ENCODE measurements at regions not wholly inside any gene's neighbourhood (a gene's known extent, or its start where the extent isn't known, plus 50 kb on each side); places are given as distances from the start of the nearest gene placed in this dataset.
"Not testable (repeated sequence)": the region's sequence is repeated elsewhere in the genome, so short reads cannot be mapped to it uniquely, and the experiment has no call there.

DNA sequence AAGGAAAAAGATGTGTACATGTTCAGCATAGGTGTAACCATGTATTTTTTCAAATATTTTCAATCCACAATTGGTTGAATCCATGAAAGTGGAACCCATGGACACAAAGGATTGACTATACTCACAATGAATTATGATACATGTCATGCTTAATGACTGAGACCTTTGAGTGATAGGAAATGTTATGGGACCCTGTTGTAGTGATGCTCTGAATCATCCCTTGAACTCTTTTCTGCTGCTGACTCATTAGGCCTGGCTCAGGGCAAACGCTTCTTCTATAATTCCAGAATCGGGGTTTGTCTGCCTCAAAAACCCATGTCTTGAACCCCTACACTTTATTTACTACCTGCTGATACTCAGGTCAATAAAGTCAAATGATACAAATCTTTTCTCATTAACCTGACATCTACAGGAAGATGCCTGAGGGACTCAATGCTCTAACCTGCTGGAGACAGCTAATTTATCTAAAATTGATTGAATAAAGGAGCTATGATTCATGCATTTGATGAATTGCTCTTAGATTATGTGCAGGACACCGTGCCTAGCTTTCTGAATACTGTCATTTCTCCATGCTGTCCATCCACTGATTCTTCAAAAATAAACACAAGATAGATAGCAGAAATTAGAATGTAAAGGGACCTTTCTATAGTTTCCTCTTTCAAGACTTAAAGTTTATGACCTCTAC is 260.1 kb downstream of the PRELID2 start:
- DNase-seq (ENCODE audit: low spot score), result no peak

DNA sequence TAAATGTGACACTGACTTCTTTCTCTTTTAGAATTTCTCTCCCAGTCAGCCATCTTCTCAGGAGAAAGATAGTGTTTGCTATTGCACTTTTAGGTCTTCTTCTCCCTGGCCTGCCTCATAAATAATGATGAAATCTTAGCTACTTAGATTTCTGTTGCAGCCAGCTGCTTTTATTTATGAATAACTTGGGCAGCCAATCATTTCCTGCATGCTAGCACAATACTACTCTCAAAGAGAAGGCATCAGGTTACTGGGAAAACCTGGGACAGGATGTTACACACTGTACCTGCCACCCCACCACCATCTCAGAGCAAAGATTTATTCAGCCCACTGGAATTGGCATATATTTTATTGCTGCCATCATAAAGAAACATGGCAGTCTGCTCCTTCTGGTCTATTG is 266.6 kb downstream of the PRELID2 start:
- DNase-seq (ENCODE audit: low spot score), result no peak

- DNase-seq (ENCODE audit: low spot score), result no peak
These were observed 272.2 kb downstream of the PRELID2 start for GRCh38 chr5:145562931-145563330.

DNA sequence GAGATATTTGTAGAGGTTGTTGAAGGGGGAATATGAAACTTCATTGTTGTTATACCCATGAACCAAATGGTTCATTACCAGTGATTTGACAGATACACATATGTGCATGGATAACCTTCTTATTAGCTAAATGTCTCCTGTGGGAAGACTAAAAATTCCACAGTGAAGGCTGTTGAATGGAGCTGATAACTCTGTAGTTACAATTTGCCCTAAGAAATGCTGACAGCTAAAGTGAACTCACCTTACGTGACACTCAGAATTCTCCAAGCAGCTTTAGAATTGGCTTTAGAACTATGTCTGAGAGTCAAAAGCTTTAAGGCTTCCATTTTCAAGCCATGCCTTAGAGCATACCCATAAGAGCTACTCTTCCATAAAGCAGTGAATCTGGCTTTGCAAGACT is 276.9 kb downstream of the PRELID2 start:
- DNase-seq (ENCODE audit: low spot score), result peak; percentile 14

DNA sequence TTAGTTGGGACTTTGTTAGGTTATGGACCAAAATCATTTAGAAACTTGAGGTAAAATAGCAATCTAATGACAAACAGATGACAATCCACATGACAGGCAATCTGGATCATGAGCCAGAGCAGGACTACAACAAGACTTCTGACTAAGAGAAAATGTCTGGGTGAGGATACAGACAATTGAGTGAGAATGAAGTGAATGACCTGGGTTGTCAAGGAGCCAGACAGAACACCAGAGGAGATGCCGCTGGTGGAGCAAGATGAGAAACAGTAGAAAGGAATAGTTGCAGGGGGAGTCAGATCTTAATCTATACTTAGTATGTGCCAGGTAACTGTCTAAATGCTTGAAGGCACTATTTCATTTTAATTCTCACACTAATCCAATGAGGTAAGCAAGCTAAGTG is 277.8 kb downstream of the PRELID2 start:
- DNase-seq (ENCODE audit: low spot score), result no peak

DNA sequence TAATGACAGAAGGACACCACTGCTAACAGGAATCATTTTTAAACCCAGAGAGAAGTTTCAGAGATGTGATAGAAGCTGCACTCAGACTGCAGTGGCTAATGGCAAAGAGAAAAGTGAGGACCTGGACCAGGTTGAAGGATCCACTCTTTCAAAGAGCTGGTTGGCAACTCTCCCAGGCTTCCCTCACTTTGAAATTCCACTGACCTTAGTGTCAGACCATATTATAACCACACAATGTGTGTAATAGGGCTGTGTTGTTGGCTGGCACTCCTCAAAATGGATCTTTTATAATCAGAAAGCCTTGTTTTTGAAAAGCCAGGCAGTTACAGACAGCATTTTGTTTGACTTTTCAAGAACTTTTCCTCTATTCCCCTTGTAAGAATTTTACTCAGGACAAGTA is 280.7 kb downstream of the PRELID2 start:
- DNase-seq (ENCODE audit: low spot score), result no peak

- no peak for DNase-seq (ENCODE audit: low spot score)
These were observed 282.0 kb downstream of the PRELID2 start for GRCh38 chr5:145553177-145553576.

DNA sequence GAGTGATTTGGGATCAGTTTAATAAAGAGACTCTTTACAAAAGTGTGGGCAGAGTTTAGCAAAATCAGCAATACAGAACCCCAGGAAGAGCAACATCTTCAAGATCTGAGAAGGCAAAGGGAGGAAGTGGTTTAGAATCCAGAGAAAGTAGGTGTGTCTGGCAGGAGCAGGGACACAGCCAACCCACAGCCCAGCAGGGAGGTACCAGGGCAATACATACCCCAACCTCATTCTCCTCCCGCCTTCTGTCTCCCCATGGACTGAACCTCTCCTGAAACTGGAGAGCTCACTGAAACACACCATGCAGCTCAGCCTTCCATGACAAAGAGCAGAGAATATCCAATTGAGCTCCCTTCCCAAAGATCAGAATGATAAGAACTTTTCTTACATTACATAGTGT is 283.4 kb downstream of the PRELID2 start:
- no peak for DNase-seq (ENCODE audit: low spot score)

GRCh38 chr5:145548097-145548496 is 287.0 kb downstream of the PRELID2 start:
- no peak for DNase-seq (ENCODE audit: low spot score)

DNA sequence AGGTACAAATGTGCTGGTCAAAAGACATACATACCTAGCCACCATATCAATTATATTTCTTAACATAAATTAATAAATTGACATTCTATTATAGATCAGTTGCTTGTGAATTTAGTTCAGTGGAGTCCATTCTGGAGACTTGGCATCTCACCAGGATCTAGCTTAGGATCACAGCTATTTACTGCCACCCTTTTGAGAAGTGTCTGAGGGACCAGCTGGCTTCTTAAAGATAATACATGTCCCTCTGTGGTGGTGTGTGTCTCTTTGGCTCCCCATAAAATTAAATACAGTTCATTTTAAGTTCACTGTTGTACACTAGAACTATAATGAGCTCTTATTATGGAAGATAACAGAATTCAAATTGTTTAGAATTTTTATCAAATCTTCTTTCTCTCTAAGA is 290.7 kb downstream of the PRELID2 start:
- no peak for DNase-seq (ENCODE audit: low spot score)

- DNase-seq (ENCODE audit: low spot score), result no peak
These were observed 291.2 kb downstream of the PRELID2 start for GRCh38 chr5:145543968-145544367.

GRCh38 chr5:145540375-145540774 is 294.8 kb downstream of the PRELID2 start:
- no peak for DNase-seq (ENCODE audit: low spot score)

DNA sequence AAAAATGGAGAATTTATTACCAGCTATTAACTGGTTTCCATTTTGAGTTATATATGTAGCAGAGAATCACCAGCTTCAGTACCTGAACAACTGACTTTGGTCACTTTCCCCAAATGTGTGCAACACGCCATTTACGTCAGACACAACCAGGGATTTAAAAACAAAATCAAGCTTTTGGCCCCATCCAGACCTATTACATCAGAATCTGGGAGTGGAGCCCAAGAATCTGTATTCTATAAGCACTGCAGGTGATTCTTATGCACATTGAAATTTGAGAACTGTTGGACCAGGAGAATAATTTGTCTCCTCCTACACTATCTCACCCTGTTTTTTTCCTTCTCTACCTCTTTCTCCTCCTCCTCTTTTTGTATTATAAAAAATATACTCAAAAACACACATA is 295.9 kb downstream of the PRELID2 start:
- no peak for DNase-seq (ENCODE audit: low spot score)

GRCh38 chr5:145536133-145536532 is 299.0 kb downstream of the PRELID2 start:
- no peak for DNase-seq (ENCODE audit: low spot score)

GRCh38 chr5:145531038-145531734 is 304.0 kb downstream of the PRELID2 start:
- DNase-seq (ENCODE audit: low spot score), result no peak

- no peak for DNase-seq (ENCODE audit: low spot score)
These were observed 313.6 kb downstream of the PRELID2 start for GRCh38 chr5:145521523-145521922.

GRCh38 chr5:145521066-145521465 is 314.1 kb downstream of the PRELID2 start:
- DNase-seq (ENCODE audit: low spot score), result no peak

DNA sequence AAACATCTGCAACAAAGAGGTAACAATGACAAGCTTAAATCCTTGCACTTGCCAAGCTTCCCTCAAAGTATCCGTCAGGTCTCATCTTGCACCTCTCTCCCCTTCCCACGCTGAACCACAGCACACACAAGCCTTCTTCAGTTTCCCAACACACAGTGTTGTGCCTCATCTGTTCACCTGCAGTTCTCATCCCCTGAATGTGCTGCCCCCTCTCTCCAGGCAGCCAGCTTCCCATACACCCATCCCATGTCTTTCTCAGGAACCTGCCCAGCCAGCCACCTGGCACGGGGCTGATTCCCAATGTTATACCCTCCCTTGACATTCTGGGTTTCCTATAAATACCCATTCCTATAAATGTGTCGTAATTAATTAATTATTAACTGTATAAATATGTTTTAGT is 314.8 kb downstream of the PRELID2 start:
- DNase-seq (ENCODE audit: low spot score), result no peak

DNA sequence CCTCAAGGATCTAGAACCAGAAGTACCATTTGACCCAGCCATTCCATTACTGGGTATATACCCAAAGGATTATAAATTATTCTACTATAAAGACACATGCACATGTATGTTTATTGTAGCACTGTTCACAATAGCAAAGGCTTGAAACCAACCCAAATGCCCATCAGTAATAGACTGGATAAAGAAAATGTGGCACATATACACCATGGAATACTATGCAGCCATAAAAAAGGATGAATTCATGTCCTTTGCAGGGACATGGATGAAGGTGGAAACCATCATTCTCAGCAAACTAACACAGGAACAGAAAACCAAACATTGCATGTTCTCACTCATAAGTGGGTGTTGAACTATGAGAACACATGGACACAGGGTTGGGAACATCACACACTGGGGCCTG is 317.6 kb downstream of the PRELID2 start:
- not testable (repeated sequence) for DNase-seq (ENCODE audit: low spot score)

DNA sequence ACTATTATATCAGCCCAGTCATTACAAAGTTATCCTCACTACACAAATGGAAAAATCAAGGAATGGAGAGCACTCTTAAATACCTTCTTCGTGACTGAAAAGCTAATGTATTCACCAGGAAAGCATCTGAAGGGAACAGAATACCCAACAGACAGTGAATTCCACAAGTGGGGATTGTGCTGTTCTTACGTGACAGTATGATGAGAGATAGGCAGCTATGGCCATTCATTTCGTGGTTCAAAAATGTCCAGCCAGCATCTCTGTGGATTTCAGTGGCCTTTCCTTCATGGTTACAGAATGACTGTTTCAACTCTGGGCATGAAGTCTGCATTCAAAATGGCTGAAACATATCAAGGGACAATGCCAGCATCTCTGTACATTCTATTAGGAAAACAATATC is 323.8 kb downstream of the PRELID2 start:
- DNase-seq (ENCODE audit: low spot score), result no peak

DNA sequence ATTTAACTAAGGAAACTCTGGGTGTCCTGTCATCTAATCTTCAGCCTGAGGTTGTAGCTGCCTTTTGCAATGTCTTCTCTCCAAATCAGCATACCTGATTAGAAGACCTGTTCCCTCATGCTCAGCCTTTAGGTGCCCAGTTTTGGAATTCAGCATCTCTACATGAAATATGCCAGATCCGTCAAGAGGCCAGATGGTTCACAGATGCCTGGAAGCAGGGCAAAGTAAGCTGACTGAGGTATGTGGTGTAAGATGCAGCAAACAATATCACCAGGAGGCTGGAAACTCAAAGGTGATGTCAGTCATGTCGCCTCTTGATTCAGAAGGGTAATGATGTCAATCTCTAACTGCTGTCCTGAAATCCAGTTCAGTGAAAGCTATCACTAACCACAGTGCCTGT is 324.4 kb downstream of the PRELID2 start:
- no peak for DNase-seq (ENCODE audit: low spot score)

GRCh38 chr5:145510324-145510723 is 324.8 kb downstream of the PRELID2 start:
- no peak for DNase-seq (ENCODE audit: low spot score)

GRCh38 chr5:145509336-145510136 is 325.6 kb downstream of the PRELID2 start:
- no peak for DNase-seq (ENCODE audit: low spot score)
